ENCODE measurements at regions not wholly inside any gene's neighbourhood (a gene's known extent, or its start where the extent isn't known, plus 50 kb on each side); places are given as distances from the start of the nearest gene placed in this dataset.
"Not testable (repeated sequence)": the region's sequence is repeated elsewhere in the genome, so short reads cannot be mapped to it uniquely, and the experiment has no call there.

DNA sequence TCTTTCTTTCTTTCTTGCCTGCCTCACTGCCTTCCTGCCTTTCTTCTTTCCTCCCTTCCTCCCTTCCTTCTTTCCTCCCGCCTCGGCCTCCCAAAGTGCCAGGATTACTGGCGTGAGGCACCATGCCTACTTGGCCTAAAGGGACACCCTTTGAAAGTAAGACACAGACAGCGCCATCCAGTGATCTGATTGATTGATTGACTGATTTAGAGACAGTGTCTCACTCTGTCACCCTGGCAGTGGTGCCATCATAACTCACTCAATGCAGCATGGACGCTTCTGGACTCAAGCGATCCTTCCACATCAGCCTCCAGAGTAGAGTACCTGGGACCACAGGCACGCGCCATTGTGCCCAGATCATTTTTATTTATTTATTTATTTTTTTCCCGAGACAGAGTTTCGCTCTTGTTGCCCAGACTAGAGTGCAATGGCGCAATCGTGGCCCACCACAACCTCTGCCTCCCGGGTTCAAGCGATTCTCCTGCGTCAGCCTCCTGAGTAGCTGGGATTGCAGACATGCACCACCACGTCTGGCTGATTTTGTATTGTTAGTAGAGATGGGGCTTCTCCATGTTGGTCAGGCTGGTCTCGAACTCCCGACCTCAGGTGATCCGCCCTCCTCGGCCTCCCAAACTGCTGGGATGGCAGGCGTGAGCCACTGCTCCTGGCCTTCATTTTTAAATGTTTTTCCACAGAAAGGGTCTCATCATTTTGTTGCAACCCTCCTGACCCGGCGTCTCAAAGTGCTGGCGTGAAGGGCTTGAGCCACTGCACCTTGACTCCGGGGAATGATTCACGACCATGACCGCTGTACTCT, 3914.7 kb upstream of the OR11H1 start:
- CTCF ChIA-PET; H3K4me3 ChIP-seq (ENCODE audit: low read length); H3K4me1 Mint-ChIP-seq; H3K27ac ChIP-seq (ENCODE audit: low read depth, low read length); H3K4me1 ChIP-seq (ENCODE audit: insufficient read depth, low read length); DNase-seq; H3K4me3 Mint-ChIP-seq; H3K9me3 ChIP-seq (ENCODE audit: low read length); POLR2A ChIA-PET; H3K27ac Mint-ChIP-seq; H3K36me3 ChIP-seq (ENCODE audit: insufficient read depth, low read length); H3K27me3 Mint-ChIP-seq; H3K27me3 ChIP-seq (ENCODE audit: insufficient read depth, low read length, poor library complexity, severe bottlenecking): not testable (repeated sequence)
- Mint-ChIP-seq H3K9me3 (peaks cover 49 to 85% (median 64%) of the 10 kb centered on the region in 5 donors), H3K36me3 (peaks cover 0 to 15% (median 7%) of the 10 kb centered on the region in 3 donors)

GRCh38 chr22:11613898-11614755, 3913.9 kb upstream of the OR11H1 start:
- Histone ChIP-seq H3K27ac (ENCODE audit: low read depth, low read length) (no peak overlapping the region), H3K4me3 (ENCODE audit: low read length) (no peak overlapping the region), H3K9me3 (ENCODE audit: low read length) (peaks cover 3% of the 10 kb centered on the region), H3K36me3 (ENCODE audit: insufficient read depth, low read length) (no peaks in the 10 kb centered on the region), H3K4me1 (ENCODE audit: insufficient read depth, low read length) (no peaks in the 10 kb centered on the region), H3K27me3 (ENCODE audit: insufficient read depth, low read length, poor library complexity, severe bottlenecking) (no peaks in the 10 kb centered on the region)
- ChIA-PET POLR2A (no interaction called here), CTCF (no interaction called here)
- H3K9me3 Mint-ChIP-seq = peaks cover 48 to 82% (median 66%) of the 10 kb centered on the region in 5 donors
- H3K27ac Mint-ChIP-seq = no peak overlapping the region
- peaks cover 0 to 2% of the 10 kb centered on the region in 2 donors for H3K27me3 Mint-ChIP-seq
- peaks cover 0 to 19% (median 7%) of the 10 kb centered on the region in 3 donors for H3K36me3 Mint-ChIP-seq
- DNase-seq = no peak
- H3K4me1 Mint-ChIP-seq = peaks cover 0 to 2% (median 0%) of the 10 kb centered on the region in 3 donors
- H3K4me3 Mint-ChIP-seq = no peak overlapping the region

GRCh38 chr22:11614798-11615433, 3913.1 kb upstream of the OR11H1 start:
- H3K4me3 ChIP-seq (ENCODE audit: low read length); CTCF ChIA-PET; H3K27me3 ChIP-seq (ENCODE audit: insufficient read depth, low read length, poor library complexity, severe bottlenecking); DNase-seq; H3K27me3 Mint-ChIP-seq; H3K4me1 ChIP-seq (ENCODE audit: insufficient read depth, low read length); H3K4me3 Mint-ChIP-seq; H3K36me3 ChIP-seq (ENCODE audit: insufficient read depth, low read length); H3K27ac ChIP-seq (ENCODE audit: low read depth, low read length); H3K4me1 Mint-ChIP-seq; H3K9me3 ChIP-seq (ENCODE audit: low read length); POLR2A ChIA-PET; H3K27ac Mint-ChIP-seq: not testable (repeated sequence)
- H3K36me3 Mint-ChIP-seq = peaks cover 0 to 26% (median 10%) of the 10 kb centered on the region in 3 donors
- peaks cover 53 to 88% (median 72%) of the 10 kb centered on the region in 5 donors for H3K9me3 Mint-ChIP-seq

DNA sequence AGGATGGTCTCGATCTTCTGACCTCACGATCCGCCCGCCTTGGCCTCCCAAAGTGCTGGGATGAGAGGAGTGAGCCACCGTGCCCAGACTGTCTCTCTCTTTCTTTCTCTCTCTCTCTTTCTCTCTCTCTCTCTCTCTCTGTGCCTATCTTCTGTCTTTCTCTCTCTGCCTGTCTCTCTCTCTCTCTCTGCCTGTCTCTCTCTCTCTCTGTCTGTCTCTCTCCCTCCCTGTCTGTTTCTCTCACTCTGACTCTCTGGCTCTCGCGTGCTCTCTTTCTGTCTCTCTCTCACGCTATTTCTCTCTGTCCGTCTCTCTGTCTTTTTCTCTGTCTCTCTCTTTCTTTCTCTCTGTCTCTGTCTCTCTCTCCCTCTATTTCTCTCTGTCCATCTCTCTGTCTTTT, 3911.2 kb upstream of the OR11H1 start:
- H3K27ac ChIP-seq (ENCODE audit: low read depth, low read length) = no peak overlapping the region
- H3K27me3 ChIP-seq (ENCODE audit: insufficient read depth, low read length, poor library complexity, severe bottlenecking) = no peaks in the 10 kb centered on the region
- POLR2A ChIA-PET = no interaction called here
- peaks cover 10% of the 10 kb centered on the region for H3K9me3 ChIP-seq (ENCODE audit: low read length)
- H3K36me3 ChIP-seq (ENCODE audit: insufficient read depth, low read length) = no peaks in the 10 kb centered on the region
- peaks cover 0 to under 1% (median 0%) of the 10 kb centered on the region in 3 donors for H3K4me1 Mint-ChIP-seq
- H3K9me3 Mint-ChIP-seq = peaks cover 56 to 90% (median 73%) of the 10 kb centered on the region in 5 donors
- no peaks in the 10 kb centered on the region for H3K4me1 ChIP-seq (ENCODE audit: insufficient read depth, low read length)
- H3K27me3 Mint-ChIP-seq = peaks cover 0 to 5% of the 10 kb centered on the region in 2 donors
- H3K4me3 ChIP-seq (ENCODE audit: low read length) = no peak overlapping the region
- CTCF ChIA-PET = no interaction called here
- H3K36me3 Mint-ChIP-seq = peaks cover 0 to 20% (median 11%) of the 10 kb centered on the region in 3 donors
- no peak overlapping the region for H3K27ac Mint-ChIP-seq
- no peak for DNase-seq
- no peak overlapping the region for H3K4me3 Mint-ChIP-seq

DNA sequence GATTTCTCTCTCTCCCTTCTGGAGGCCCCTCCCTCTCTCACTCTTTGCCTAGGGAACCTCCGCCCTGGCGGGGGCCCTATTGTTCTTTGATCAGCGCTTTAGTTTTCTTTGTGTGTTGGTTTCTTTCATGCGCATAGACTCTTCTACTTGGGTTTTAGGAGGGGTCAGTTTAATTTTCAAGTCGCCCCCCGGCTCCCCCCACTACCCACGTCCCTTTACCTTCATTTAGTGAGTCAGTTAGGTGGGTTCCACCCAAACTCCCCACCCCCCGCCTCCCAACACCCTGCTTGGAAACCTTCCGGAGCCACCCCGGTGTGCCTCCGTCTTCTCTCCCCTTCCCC, 3909.7 kb upstream of the OR11H1 start:
- H3K4me1 ChIP-seq (ENCODE audit: insufficient read depth, low read length); H3K9me3 ChIP-seq (ENCODE audit: low read length); H3K27me3 Mint-ChIP-seq; H3K4me3 ChIP-seq (ENCODE audit: low read length); H3K4me3 Mint-ChIP-seq; H3K36me3 ChIP-seq (ENCODE audit: insufficient read depth, low read length); H3K27ac Mint-ChIP-seq; DNase-seq; H3K27me3 ChIP-seq (ENCODE audit: insufficient read depth, low read length, poor library complexity, severe bottlenecking); H3K4me1 Mint-ChIP-seq; POLR2A ChIA-PET; CTCF ChIA-PET; H3K27ac ChIP-seq (ENCODE audit: low read depth, low read length): not testable (repeated sequence)
- H3K36me3 Mint-ChIP-seq = peaks cover 0 to 20% (median 11%) of the 10 kb centered on the region in 3 donors
- H3K9me3 Mint-ChIP-seq = peaks cover 59 to 85% (median 61%) of the 10 kb centered on the region in 5 donors

DNA sequence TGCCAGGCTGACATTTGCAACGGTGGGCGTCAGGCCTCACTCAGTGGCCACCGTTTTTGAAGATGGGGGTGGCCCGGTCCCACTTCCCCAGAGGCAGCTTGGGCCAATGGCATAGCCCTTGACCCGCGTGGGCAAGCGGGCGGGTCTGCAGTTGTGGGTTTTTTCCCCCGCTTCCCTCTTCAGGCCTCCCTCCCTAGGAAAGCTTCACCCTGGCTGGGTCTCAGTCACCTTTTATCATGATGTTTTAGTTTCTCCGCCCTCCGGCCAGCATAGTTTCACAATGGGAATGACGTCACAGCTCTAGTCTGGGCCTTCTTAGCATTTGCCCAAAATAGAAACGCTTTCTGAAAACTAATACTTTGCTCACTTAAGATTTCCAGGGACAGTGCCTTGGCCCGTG, 3909.3 kb upstream of the OR11H1 start:
- H3K4me3 Mint-ChIP-seq; H3K27me3 ChIP-seq (ENCODE audit: insufficient read depth, low read length, poor library complexity, severe bottlenecking); CTCF ChIA-PET; H3K27ac ChIP-seq (ENCODE audit: low read depth, low read length); H3K4me3 ChIP-seq (ENCODE audit: low read length); DNase-seq; H3K27ac Mint-ChIP-seq; POLR2A ChIA-PET; H3K4me1 ChIP-seq (ENCODE audit: insufficient read depth, low read length); H3K9me3 ChIP-seq (ENCODE audit: low read length); H3K36me3 ChIP-seq (ENCODE audit: insufficient read depth, low read length); H3K4me1 Mint-ChIP-seq; H3K27me3 Mint-ChIP-seq: not testable (repeated sequence)
- Mint-ChIP-seq H3K36me3 (peaks cover 0 to 19% (median 11%) of the 10 kb centered on the region in 3 donors), H3K9me3 (peaks cover 59 to 83% (median 61%) of the 10 kb centered on the region in 5 donors)

GRCh38 chr22:11620921-11621762, 3906.8 kb upstream of the OR11H1 start:
- peaks cover 47 to 83% (median 60%) of the 10 kb centered on the region in 5 donors for H3K9me3 Mint-ChIP-seq
- peaks cover 0 to 15% (median 11%) of the 10 kb centered on the region in 3 donors for H3K36me3 Mint-ChIP-seq
- H3K27me3 Mint-ChIP-seq; H3K36me3 ChIP-seq (ENCODE audit: insufficient read depth, low read length); H3K4me1 Mint-ChIP-seq; H3K27me3 ChIP-seq (ENCODE audit: insufficient read depth, low read length, poor library complexity, severe bottlenecking); H3K27ac ChIP-seq (ENCODE audit: low read depth, low read length); DNase-seq; POLR2A ChIA-PET; H3K4me3 ChIP-seq (ENCODE audit: low read length); H3K4me3 Mint-ChIP-seq; H3K9me3 ChIP-seq (ENCODE audit: low read length); CTCF ChIA-PET; H3K27ac Mint-ChIP-seq; H3K4me1 ChIP-seq (ENCODE audit: insufficient read depth, low read length): not testable (repeated sequence)

All from CD8-positive, alpha-beta memory T cell (primary cell).